HuH-7 (cell line): ENCODE measurements at regions not wholly inside any gene's neighbourhood (a gene's known extent, or its start where the extent isn't known, plus 50 kb on each side); places are given as distances from the start of the nearest gene placed in this dataset.

Experiments
- DNase-seq: peaks from one replicate; pipeline ENCODE4 v3.0.0; 2011; ENCODE audit warnings: low spot score

GRCh38 chr1:117260761-117261423, 50.2 kb upstream of the VTCN1 start:
- no peak for DNase-seq
